ENCODE measurements at regions not wholly inside any gene's neighbourhood (a gene's known extent, or its start where the extent isn't known, plus 50 kb on each side); places are given as distances from the start of the nearest gene placed in this dataset.

GRCh38 chr1:2903226-2903625 is 101.7 kb upstream of the TTC34 start:
- H3K4me3 ChIP-seq (replicated peaks; ENCODE audit: low read depth, low read length) = no peak overlapping the region
- TF ChIP-seq CTCF (IDR thresholded peaks at IDR 0.05; ENCODE audit: low read depth, low read length, missing control alignments) = no peak
- no peak for DNase-seq (ENCODE audit: extremely low read depth, low read depth)

- no peak for TF ChIP-seq CTCF (IDR thresholded peaks at IDR 0.05; ENCODE audit: low read depth, low read length, missing control alignments)
- no peak overlapping the region for H3K4me3 ChIP-seq (replicated peaks; ENCODE audit: low read depth, low read length)
Observed at GRCh38 chr1:2904191-2904590, 102.7 kb upstream of the TTC34 start.

GRCh38 chr1:2905356-2905755 is 103.9 kb upstream of the TTC34 start:
- H3K4me3 ChIP-seq (replicated peaks; ENCODE audit: low read depth, low read length) = no peak overlapping the region
- TF ChIP-seq CTCF (IDR thresholded peaks at IDR 0.05; ENCODE audit: low read depth, low read length, missing control alignments) = no peak
- no peak for DNase-seq (ENCODE audit: extremely low read depth, low read depth)

More at GRCh38 chr1:2904191-2904590, 102.7 kb upstream of the TTC34 start:
- DNase-seq (ENCODE audit: extremely low read depth, low read depth) = no peak

- TF ChIP-seq CTCF (IDR thresholded peaks at IDR 0.05; ENCODE audit: low read depth, low read length, missing control alignments) = no peak
- H3K4me3 ChIP-seq (replicated peaks; ENCODE audit: low read depth, low read length) = no peak overlapping the region
- DNase-seq (ENCODE audit: extremely low read depth, low read depth) = no peak
Observed at GRCh38 chr1:2906085-2906484, 104.6 kb upstream of the TTC34 start.

GRCh38 chr1:2906620-2907019 is 105.1 kb upstream of the TTC34 start:
- no peak for TF ChIP-seq CTCF (IDR thresholded peaks at IDR 0.05; ENCODE audit: low read depth, low read length, missing control alignments)
- no peak for DNase-seq (ENCODE audit: extremely low read depth, low read depth)
- H3K4me3 ChIP-seq (replicated peaks; ENCODE audit: low read depth, low read length) = no peak overlapping the region

- no peak overlapping the region for H3K4me3 ChIP-seq (replicated peaks; ENCODE audit: low read depth, low read length)
- TF ChIP-seq CTCF (IDR thresholded peaks at IDR 0.05; ENCODE audit: low read depth, low read length, missing control alignments) = no peak
- DNase-seq (ENCODE audit: extremely low read depth, low read depth) = no peak
Observed at GRCh38 chr1:2907051-2907450, 105.6 kb upstream of the TTC34 start.

- no peak for DNase-seq (ENCODE audit: extremely low read depth, low read depth)
- TF ChIP-seq CTCF (IDR thresholded peaks at IDR 0.05; ENCODE audit: low read depth, low read length, missing control alignments) = no peak
Observed at GRCh38 chr1:2908081-2908480, 106.6 kb upstream of the TTC34 start.

More at GRCh38 chr1:2908081-2908480, 106.6 kb upstream of the TTC34 start:
- no peak overlapping the region for H3K4me3 ChIP-seq (replicated peaks; ENCODE audit: low read depth, low read length)

Data from HFF-Myc (cell line).